Activated T-helper 1 cell treated with Interleukin-2 at 50 U/mL for 16 hours (primary cell): ENCODE measurements at regions not wholly inside any gene's neighbourhood (a gene's known extent, or its start where the extent isn't known, plus 50 kb on each side); places are given as distances from the start of the nearest gene placed in this dataset.
"Not testable (repeated sequence)": the region's sequence is repeated elsewhere in the genome, so short reads cannot be mapped to it uniquely, and the experiment has no call there.

Experiments
- DNase-seq: peaks from one replicate; pipeline ENCODE4 v3.0.0-alpha.2; 2020; ENCODE audit warnings: low read depth

DNA sequence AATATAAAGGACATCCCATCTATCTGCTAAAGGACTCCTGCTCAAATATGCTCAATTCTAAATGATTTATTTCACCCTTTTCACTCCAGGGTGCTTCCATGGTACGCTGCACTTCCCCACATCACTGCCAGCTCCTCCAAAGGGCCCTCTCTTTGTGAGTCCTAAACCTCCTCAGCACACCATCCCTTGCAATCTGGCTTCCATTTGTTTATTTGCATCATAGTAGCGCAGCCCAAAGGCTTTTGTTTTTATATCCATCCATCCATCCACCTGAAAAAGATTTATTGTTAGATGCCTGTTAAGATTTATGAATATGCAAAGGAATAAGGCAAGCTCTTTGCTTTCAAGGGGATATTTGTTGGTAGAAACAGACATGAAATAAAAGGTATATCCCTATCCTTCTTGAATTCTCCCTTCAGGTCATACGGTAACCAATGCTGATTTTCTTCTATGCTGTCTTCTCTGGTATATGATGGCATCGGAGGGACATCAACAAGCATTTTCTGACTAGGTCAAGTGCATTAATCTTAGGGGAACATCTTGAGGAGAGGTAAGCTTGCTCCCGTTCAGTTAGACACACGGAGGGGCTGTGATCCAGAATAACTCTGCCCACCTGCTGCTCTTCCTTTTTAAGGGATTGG lies 397.6 kb downstream of the LIG4 start:
- no peak for DNase-seq

DNA sequence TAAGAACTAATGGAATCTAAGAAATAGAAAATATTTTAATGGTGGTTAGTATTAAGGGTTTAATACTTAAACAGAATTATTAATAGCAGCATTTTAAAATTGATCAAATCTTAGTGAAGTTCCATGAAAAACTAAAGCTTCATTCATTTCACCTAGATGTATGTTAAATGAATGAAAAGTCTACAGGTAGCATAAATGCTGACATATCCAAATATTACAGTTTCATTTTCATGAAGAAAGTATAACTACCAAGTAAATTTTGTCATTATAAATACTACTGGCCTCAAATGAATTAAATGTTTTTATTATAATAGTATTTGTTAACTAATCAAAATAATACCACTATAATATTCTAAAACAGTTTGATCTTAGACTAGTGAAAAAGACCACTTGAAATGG lies 403.3 kb downstream of the LIG4 start:
- DNase-seq: no peak

GRCh38 chr13:107811233-107812013 lies 403.9 kb downstream of the LIG4 start:
- DNase-seq: no peak

GRCh38 chr13:107809125-107809524 lies 406.2 kb downstream of the LIG4 start:
- no peak for DNase-seq

- no peak for DNase-seq
Observed at GRCh38 chr13:107808389-107808788, 406.9 kb downstream of the LIG4 start.

- no peak for DNase-seq
Observed at GRCh38 chr13:107807306-107808073, 407.8 kb downstream of the LIG4 start.

- no peak for DNase-seq
Observed at GRCh38 chr13:107806726-107807125, 408.6 kb downstream of the LIG4 start.

DNA sequence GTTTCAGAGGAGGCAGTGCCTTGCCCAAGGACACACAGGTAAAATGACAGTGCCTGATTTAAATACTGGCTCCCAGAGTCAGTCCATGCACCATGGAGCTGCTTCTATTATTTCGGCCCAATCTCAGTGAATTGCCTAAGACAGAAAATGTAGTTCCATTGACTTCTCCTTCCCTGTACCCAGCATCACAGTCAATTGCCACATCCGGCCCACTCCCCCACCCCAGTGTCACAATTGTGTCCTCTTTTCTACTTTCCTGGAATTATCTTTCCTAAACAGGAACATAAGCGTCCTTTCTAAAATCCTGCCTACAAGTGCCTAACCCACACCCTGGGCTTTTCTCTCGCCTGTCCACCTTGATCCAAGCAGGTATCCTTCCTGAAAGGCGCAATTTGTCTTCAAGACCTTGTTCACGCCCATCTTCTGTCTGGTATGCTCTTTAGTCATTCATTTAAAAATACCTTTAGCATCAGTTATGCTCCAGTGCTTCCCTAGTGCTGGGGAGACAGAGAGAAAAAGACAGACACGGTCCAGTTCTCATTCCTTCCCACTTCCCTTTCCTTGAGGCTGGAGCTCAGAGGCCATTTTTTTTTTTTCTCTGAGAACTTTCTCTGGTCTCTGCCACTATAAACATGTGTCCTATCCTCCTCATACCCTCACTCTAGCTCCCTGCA lies 411.4 kb downstream of the LIG4 start:
- no peak for DNase-seq

DNA sequence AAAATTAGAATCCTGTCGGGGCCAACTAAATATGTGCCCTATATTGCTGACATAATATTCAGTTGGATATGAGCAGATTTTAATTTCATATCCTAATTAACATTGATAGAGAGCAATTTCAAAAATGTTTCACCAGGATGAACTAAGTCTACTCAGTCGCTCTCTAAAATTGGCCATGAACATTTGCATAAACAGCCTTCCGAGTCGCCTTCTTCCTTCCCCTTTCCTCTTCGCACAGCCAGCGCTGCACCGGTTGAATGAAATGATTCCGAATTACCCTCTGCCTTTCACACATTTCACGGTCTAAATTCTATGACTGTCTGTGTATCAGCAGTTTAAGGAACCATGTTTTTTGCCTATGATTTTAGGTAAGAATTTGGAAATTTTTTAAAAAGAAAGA lies 413.7 kb downstream of the LIG4 start:
- DNase-seq: no peak

DNA sequence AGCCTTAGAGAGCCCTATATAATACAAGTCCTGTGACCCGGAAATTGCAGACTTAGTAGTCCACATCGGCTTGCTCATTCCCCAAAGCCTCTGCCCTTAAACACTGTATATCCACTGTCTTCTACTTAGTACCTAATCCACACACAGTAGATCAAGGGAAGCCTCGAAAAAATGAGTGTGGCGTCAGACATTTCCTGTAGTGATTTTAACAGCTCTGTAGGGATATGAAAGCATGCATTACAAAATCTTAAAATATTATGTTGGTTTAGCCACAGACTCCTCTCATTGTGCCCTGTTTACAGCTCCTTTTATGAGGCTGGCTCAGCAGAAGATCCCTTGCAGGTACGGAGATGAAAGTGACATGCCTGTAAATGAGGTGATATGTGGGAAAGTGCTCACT lies 416.3 kb downstream of the LIG4 start:
- no peak for DNase-seq

DNA sequence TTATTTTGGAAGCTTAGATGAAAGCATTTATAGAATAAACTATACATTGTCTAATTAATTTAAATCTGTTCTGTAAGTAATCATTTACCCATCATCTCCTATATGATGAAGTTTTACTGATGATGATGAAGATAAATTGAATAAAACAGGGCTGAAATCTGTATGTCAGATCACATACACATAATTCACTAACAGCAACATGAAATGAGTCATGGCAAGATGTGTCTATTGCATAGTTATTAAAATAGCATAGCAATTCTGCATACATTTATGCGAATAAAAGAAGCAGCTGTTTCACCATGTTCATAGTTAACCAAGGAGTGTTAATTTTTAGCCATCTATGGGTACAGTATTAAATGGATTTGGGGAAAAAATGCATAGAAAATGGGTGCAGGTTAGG lies 424.9 kb downstream of the LIG4 start:
- no peak for DNase-seq

DNA sequence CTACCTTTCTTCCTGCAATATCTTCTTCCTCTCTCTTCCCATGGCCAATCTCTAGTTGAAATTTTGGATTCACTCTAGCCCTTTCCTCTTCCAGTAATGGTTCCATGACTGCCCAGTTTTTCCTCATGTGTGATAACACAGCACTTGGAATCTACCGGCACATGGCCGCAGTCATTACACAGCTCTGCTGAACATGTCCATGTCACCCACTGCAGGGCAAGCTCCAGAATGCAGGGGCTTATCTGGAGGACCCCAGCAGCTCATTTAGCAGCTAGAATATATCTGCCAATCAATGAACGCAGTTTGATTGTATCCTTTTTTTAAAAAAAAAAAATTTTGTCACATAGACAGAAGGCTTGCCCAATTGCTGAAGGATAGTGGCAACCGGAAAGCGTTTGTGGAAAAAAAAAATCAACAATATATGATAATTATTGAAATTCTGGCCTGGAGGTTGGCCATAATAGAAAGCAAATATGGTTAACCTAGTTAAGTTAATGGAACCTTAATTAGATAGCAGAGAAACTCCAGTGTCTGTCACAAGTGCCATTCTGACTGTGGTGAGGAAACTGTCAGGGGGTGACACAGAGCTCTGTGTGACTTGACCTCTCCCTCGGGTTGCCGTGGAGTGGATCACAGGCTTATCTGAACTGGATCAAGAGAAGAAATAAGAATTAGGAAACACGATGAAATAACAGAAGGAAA lies 426.7 kb downstream of the LIG4 start:
- DNase-seq: no peak

DNA sequence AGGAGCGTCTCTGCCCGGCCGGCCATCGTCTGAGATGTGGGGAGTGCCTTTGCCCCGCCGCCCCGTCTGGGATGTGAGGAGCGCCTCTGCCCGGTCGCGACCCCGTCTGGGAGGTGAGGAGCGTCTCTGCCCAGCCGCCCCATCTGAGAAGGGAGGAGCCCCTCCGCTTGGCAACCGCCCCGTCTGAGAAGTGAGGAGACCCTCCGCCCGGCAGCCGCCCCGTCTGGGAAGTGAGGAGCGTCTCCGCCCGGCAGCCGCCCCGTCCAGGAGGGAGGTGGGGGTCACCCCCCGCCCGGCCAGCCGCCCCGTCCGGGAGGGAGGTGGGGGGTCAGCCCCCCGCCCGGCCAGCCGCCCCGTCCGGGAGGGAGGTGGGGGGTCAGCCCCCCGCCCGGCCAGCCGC lies 432.7 kb downstream of the LIG4 start:
- not testable (repeated sequence) for DNase-seq

DNA sequence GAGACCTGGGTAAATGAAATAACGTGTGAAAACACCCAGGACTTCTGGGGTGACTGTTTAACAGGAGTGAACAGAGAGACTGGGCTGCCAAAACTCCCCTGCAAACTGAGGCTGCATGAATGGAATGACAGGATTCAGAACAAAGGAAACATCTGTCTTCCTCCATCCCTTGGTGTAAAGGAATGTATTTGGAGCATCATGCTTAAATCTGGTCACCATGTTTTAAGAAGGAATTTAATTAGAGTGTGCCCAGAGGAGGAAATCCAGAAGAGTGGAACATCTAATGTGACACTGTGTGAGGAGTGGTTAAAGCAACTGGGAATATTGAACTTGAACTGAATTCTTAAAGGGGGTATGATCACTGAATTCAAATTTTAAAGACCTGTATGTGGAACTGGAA lies 437.2 kb downstream of the LIG4 start:
- no peak for DNase-seq

- DNase-seq: no peak
Observed at GRCh38 chr13:107770541-107770940, 444.8 kb downstream of the LIG4 start.

GRCh38 chr13:107767119-107767518 lies 448.2 kb downstream of the LIG4 start:
- DNase-seq: no peak

DNA sequence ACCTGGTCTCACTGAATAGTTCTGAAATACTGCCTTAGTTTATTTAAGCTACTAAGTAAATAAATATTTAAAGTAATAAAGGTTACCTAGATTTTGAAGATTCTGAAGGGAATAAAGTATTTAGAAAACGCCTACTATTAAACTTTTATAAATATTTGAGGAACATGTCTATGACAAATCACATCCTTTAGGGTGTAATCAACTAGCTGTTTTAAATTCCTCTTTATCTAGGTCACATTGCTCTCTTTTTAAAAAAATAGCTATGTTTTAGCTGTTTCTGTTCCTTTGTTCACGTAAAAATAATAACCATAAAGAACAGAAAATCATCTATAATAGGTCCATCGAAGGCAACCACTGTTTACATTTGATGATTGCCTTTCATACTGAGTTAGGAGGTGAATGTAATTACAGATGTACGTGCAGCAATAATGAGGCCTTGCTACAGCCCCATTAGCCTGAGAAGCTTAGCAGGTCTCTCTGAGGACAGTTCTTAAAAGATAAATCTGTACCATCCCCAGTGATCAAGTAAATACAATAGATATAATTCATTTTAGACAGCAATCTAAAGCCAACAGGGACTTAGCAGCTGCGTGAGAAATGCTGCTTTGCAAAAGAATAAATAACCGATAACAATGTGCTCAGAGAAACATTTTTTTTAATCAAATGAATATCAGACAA lies 449.5 kb downstream of the LIG4 start:
- no peak for DNase-seq

- DNase-seq: no peak
Observed at GRCh38 chr13:107764046-107764445, 451.3 kb downstream of the LIG4 start.

- no peak for DNase-seq
Observed at GRCh38 chr13:107753748-107754147, 461.6 kb downstream of the LIG4 start.

DNA sequence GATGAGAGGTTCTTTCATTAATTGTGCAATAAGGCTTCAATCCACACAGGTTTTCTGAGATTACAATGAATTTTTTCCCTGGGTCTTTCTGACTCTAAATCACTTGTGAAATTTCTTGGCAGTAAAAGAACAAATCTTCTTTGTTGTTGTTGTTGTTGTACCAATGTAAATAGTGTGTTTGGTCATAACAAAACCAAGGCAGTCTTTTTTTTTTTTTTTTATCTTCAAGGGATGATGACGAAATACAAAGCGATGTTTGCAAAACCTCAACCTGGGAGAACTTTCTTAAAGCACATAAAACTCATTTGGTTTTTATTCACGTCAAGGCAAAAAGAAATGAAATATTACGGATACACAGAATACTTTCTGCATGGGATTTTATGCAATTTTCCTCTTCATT lies 462.0 kb downstream of the LIG4 start:
- DNase-seq: no peak

DNA sequence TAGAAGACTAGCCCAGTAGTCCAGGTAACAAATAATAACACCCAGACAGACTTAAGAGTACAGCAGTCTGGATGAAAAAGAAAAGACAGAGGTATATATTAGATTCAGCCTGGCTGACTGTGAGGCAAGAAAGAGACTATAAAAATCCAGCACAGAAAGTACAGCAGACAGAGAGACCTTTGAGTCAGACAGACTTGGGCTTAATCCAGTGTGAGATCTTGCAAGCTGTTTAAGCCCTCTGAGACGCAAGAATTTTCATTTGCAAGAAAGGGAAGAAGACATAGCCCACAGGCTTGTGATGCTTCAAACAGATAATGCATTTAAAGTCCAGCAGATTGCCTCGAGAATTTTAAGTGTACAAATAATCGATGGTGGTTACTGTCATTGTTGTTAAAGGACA lies 471.4 kb downstream of the LIG4 start:
- no peak for DNase-seq
